ENCODE measurements at regions not wholly inside any gene's neighbourhood (a gene's known extent, or its start where the extent isn't known, plus 50 kb on each side); places are given as distances from the start of the nearest gene placed in this dataset.

GRCh38 chr1:4046836-4047461 is 146.9 kb upstream of the C1orf174 start:
- DNase-seq = no peak

GRCh38 chr1:4047666-4048065 is 147.6 kb upstream of the C1orf174 start:
- no peak for DNase-seq

- no peak for DNase-seq
These were observed 148.0 kb upstream of the C1orf174 start for GRCh38 chr1:4048076-4048475.

- DNase-seq = no peak
These were observed 148.8 kb upstream of the C1orf174 start for GRCh38 chr1:4048921-4049320.

- no peak for DNase-seq
These were observed 150.9 kb upstream of the C1orf174 start for GRCh38 chr1:4050998-4051397.

GRCh38 chr1:4052657-4053056 is 152.6 kb upstream of the C1orf174 start:
- DNase-seq = no peak

- DNase-seq = no peak
These were observed 153.2 kb upstream of the C1orf174 start for GRCh38 chr1:4053160-4053748.

GRCh38 chr1:4053774-4054173 is 153.7 kb upstream of the C1orf174 start:
- DNase-seq = no peak

GRCh38 chr1:4055294-4055967 is 155.4 kb upstream of the C1orf174 start:
- no peak for DNase-seq

GRCh38 chr1:4056422-4056821 is 156.3 kb upstream of the C1orf174 start:
- no peak for DNase-seq

- no peak for DNase-seq
These were observed 156.9 kb upstream of the C1orf174 start for GRCh38 chr1:4056989-4057388.

GRCh38 chr1:4057603-4058002 is 157.5 kb upstream of the C1orf174 start:
- no peak for DNase-seq

GRCh38 chr1:4058122-4058521 is 158.1 kb upstream of the C1orf174 start:
- DNase-seq = no peak

GRCh38 chr1:4058706-4059105 is 158.6 kb upstream of the C1orf174 start:
- no peak for DNase-seq

- DNase-seq = no peak
These were observed 159.2 kb upstream of the C1orf174 start for GRCh38 chr1:4059270-4059669.

- no peak for DNase-seq
These were observed 160.8 kb upstream of the C1orf174 start for GRCh38 chr1:4060850-4061249.

- DNase-seq = no peak
These were observed 161.5 kb upstream of the C1orf174 start for GRCh38 chr1:4061521-4062031.

GRCh38 chr1:4062041-4062440 is 162.0 kb upstream of the C1orf174 start:
- DNase-seq = no peak

- no peak for DNase-seq
These were observed 162.5 kb upstream of the C1orf174 start for GRCh38 chr1:4062560-4062959.

- no peak for DNase-seq
These were observed 162.9 kb upstream of the C1orf174 start for GRCh38 chr1:4062992-4063391.

- no peak for DNase-seq
These were observed 163.4 kb upstream of the C1orf174 start for GRCh38 chr1:4063516-4063915.

GRCh38 chr1:4064150-4064889 is 164.2 kb upstream of the C1orf174 start:
- DNase-seq = no peak
